Dermis microvascular lymphatic vessel endothelial cell (primary cell): ENCODE measurements at regions not wholly inside any gene's neighbourhood (a gene's known extent, or its start where the extent isn't known, plus 50 kb on each side); places are given as distances from the start of the nearest gene placed in this dataset.

Experiments
- DNase-seq, 2 donors: peaks; one replicate each; pipeline versions ENCODE4 v3.0.0 to v3.0.0-alpha.2; 2010; ENCODE audit warnings: low read depth in 2 of 2

DNA sequence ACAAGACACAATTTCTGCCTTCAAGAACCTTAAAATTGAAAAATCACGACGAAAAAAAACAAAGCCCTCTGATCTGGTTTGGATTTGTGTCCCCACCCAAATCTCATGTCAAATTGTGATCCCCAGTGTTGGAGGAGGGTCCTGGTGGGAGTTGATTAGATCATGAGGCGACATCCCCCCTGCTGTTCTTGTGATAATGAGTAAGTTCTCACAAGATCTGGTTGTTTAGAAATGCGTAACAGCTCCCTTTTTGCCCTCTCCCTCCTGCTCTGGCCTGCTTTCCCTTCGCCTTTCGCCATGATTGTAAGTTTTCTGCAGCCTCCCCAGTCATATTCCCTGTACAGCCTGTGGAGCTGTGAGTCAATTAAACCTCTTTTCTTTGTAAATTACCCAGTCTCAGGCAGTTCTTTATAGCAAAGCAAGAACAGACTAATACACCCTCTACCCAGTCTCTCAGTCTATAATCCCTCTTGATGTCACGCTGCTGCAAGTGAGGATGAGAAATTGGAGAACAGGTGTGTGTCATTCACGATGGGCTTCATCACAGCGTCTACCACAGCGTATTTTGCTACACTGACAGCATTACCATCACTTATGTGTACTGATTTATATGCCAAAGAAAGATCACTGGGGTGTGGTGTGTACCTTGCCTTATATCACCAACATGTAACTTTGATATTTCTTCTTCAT is 330.7 kb downstream of the MTX2 start:
- no peak for DNase-seq

DNA sequence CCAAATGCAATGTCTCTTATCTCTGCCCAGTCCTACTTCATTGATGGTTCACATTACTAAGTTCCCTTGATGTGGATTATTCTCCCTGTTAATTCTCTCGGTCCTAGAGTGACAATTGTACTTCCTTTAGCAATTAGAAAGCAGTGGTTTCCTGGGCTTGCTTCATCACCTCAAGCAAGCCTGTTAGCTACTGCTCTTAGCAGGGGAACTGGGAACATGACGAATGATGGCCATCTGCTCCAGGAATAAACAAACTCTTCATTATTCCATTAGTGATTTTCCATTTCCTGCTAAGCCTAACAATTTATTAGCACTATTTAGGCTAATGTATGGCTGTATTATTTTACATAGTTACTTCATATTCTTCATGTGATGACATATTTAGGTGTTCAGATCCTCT is 331.8 kb downstream of the MTX2 start:
- no peak for DNase-seq

DNA sequence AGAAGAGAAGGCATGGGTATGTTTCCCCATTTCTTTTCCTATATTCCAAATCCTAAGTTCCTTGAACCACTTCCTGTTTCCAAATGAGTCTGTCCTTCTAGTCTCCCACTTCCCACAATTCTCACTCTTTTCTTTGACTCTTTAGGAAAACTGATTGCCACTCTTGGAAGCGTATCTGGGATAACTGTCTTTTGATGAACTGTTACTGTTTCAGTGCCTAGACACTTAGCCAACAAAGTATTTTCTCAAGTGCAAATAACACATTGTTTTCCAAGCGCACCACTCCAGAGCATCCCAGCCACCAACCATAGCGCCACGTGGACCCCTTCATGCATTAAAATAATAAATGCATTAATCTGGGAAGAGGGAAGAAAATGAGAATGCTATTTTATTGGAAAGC is 342.8 kb downstream of the MTX2 start:
- DNase-seq = no peak

DNA sequence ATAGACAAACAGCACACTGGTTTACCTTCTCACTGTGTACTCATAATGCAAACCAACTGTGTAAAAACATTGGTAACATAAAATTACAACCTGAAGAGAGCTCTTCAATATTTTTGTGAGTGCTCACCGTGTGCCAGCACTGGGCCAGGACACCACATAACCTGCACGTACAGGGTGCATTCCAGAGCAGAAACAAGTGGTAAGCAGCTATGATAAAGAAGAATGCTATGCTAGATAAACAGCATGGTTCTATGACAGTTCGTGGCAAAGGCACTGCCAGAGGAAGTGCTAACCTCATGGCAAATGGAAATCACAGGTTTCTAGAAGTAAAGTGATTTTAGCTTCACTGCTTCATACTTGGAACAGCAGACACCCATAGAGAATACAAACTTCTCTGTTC is 343.5 kb downstream of the MTX2 start:
- peak in 1 of 2 donors; percentile 46 for DNase-seq

DNA sequence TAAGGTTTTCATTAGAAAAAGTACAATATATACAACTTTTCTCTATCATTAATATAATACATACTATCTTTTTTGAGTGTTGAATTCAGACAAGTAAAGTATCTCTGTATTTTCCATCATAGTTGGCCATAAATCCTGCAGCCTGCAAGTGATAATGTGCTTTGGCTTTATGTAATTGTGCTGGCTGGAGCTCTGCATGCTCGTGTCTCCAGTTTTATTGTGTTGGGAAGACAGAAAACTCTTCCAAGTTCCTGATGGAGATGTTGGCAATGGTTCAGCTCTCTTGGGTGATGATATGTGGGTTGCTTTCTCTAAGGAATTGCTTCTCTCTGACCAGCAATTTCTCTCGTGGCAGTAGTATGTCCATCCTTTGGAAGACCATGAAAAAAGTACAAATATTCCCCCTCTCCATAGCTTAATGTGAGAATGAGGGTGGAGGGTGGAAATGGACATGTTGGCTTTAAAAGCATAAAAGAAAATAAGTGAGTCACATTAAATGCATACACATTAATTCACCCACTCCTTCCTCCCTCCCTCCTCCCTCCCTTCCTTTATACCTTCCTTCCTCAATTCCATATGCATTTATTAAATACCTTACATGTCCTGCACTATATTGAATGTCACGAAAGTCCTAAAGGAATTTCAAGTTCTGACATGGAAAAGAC is 344.2 kb downstream of the MTX2 start:
- DNase-seq = peak in 1 of 2 donors; percentile 52

DNA sequence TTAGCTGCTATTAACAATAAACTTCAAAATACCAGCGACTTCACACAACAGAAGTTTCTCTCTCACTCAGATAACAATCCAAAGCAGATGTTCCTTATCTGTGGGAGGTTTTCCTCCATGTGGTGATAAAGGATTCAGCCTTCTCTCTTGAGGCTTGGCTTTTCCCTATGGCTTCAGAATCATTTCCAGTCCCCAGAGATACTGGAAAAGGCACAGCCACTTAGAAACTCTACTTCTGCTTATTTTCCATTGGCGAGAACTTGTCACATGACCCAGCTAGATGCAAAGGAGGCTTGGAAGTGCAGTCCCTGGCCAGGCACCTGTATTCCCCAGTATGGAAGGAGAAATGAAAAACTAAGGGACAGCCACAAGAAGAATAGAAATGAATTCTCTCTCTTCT is 344.8 kb downstream of the MTX2 start:
- peak in 1 of 2 donors; percentile 29 for DNase-seq

DNA sequence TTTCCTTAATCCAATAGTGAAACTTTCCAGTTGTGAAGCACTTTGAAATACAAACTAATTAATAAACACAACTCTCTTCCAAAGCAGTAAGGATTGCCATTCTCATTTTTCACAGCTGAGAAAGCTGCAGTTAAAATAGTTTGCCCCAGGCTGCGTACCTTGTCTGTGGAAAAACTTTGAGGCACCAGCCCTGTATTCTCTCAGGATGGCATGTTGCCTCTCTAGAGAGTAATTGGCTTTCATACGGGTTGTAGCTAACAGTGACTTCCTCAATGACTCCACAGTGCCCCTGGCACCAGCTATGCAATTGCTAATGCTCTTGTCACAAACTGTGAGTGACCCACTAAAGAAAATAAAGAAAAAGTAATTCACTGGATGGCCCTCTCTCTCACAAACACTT is 345.7 kb downstream of the MTX2 start:
- DNase-seq = no peak

DNA sequence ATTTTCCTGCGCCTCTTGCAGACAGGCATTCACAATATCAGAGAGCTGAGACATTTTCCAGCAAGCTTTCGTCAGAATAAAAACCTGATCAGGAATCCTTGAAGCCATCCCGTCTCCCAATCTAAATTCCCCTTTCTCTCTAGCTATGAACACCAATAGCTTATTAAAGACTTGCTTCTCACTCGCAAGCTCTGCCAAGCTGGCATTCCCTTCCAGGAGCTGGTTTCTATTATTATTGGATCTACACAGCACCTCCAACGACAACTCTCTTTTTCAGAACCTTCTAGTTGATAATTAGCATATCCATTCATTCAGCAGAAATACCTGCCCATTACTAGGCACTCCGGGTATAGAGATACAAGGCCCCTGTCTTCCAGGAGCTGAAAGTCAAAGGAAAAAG is 350.3 kb downstream of the MTX2 start:
- DNase-seq = no peak

DNA sequence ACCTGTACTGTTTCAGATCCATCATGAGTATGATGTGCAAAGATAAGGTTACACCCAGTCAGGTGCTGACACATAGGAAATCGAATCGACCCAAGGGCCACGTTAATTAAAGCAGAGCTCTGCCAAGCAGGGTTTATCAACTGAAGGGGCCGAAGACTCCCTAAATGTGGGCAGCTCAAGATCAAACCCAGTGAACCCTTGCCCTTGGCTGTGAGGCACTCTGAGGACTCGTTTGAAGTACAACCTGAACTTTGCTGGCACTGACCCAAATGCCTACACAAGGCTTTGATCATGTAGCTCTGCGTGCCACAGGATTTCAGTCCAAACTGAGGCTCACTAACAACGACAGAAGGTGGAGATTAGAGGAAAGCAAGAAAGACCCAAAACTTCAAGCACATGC is 352.1 kb downstream of the MTX2 start:
- DNase-seq = no peak

DNA sequence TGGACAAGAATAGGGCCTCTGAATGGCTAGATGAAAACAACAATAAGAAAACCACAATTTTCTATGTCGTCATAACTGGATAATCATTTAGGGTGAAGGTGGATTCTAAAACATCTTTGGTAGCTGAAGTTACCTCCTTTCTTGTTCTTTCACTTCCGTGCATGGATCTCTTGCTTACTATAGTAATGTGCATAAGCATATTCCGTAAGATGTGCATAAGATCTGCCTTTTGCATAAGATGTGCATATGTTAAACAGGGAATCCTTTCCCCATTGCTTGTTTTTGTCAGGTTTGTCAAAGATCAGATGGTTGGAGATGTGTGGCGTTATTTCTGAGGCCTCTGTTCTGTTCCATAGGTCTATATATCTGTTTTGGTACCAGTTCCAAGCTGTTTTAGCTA is 353.6 kb downstream of the MTX2 start:
- no peak for DNase-seq

DNA sequence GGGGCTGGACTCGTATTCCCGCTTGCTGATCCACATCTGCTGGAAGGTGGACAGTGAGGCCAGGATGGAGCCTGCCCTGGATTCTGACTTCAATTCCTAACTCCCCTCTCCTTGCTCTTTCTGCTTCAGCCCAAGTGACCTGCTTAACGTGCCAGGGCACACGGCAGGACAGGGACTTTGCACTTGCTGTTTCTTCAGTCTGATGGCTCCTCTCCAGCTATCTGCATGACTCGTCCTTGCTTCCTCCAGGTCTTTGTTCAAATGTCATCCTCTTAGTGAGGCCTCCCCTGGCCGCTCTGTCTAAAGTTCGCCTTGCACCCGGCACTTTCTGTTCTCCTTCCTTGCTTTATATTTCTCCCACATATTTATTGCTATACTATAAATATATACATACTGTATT is 357.6 kb downstream of the MTX2 start:
- DNase-seq = no peak

DNA sequence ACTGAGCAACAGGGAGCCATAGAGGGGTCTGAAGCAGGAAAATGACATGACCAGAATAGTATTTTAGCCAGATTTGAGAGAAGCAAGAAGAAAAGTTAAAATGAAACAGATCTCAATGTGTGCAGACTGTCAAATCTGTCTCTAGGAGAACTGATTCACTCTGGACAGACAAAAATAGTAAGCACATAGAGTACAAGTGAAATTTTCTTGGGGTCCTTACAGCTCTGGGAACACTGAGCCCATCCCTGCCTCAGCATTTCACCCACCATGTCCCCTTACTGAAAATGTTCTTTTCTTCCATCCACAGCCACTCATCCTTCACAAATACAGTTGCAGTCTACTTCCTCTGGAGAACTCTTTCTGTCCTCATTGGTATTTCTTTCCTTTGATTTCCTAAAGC is 359.2 kb downstream of the MTX2 start:
- no peak for DNase-seq

DNA sequence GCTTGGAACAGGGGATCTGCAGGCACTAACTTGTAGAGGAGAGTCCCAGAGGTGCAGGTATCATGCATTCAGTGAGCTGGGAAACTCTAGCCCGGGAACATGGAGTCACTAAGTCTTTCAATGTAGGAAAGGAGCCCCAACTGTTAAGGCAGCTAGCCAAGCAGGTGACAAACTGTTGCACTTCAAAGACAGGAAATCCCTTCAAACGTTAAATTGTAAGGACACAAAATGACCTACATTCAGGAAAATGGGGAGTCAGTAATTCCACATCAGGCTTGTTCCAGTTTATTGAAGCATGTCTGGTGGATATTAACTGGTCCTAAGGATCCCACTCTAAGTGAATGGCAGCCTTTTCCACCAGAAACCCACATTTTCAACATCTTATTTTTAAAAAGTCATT is 364.5 kb downstream of the MTX2 start:
- no peak for DNase-seq

DNA sequence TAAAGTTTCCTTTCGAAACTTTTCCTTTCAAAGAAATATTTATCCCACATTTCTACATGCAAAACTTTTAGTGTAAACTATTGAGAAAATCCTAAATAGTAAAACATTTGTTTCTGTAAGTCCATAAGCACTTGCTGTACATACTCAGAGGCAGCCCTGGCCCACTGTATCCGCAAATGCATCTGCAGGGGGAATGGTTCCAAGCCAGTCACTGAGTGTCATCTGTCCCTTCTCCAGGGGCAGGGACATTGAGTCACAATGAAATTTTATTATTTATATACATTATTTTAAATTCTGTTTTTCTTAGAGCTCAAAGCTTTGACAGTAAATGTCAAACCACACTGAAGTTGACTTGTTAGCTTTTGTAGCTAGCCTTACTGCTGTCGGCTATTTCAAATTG is 367.2 kb downstream of the MTX2 start:
- DNase-seq = peak in 1 of 2 donors; percentile 51

DNA sequence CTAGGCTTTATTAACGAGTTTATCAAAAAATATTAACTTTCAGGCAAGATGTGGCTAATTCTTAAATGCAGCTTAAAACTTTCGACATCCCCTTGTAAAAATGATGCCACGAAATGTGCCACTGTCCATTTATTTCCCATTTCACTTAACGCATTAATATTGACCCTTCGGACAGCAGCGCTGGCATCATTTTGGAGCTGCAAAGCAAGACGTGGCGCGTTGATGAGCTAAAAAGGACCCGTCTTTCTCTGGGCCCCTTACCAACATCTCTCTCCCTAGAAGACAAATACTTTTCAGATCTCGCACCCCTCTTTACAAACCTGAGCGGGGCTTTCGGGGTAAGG is 367.9 kb downstream of the MTX2 start:
- DNase-seq = no peak

DNA sequence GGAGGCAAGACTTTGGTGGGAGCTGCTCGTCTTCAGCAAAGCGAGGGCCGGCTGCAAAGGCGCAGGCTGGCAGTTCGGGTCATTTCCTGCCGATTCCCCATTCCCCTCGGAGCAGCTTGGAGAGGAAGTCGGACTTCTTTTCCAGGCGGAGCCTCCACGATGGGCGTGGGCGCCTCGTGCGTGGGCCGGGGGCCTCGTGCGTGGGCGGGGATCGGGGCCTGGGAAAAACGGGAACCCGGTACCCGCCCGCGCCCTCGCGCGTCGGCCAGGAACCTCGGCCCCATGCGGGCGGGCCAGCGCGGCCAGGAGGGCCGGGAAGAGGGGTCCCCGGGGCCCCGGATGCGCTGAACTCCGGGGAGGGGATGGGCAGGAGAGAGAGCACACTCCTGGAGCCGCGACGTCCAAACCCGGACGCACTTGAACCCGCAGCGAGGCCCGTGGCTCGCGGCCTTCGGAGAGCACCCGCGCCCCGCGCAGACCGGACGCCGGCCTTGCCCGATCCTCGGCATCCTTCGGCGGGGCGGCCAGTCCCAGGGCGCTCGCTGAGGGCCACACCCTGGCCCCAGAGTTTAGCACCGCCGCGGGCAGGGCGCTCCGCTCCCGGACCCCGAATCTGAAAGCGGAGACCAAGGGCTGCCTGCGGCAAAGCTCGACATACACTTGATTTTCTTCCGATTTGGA is 368.4 kb downstream of the MTX2 start:
- peak in 1 of 2 donors; percentile 82 for DNase-seq

DNA sequence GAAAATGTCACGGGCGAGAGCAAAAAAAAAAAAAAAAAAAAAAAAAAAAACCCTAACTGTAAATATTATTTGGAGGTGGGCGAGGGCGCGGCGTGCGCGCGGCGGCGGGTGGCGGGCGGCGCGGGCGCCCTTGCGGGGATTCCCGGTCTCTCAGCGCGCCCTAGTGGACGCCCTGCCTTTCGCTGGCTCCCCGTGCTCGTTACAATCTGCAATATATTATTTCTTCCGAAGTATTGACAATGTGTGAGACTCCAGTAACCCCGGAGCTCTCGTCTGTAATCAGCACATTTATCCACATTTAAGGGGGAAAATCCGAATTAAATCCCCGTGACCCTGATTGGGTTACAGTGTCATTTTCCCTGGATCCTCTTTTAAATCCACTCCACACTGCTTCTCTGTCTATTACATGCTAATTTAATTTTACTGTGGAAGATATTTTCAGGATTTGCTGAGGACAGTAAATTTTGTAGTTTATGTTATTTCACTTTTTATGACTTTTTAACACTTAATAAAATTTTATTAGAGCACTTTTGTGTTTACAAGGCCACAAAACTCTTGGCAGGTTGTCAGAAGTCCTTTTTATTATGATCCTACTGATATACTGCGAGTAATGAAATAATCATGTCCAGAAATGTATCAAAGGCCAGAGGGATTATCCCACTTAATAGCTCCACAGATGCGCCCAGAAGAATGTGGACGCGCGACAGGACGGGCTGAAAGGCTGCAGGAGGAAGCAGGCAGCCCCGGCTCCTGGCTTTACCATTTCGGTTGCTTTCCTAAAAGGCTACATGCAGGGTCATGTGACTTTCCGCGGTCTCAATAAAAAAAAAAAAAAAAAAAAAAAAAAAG is 369.1 kb downstream of the MTX2 start:
- DNase-seq = peak; percentile 59 to 82

DNA sequence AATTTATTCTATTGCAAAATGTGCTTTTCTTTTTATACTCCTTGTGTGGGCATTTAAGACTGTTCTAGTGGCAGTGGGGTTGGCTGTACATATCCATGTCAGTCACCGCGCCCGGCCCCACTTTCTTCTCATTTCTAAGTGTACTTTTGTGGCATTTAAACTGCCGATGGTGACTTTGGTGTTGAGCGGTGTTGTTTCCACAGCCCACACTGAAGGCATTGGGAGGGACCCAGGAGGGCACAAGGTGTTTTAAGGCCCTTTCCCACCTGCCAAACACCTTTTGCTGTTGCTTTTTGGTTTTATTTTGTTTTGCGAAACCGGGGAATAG is 369.7 kb downstream of the MTX2 start:
- no peak for DNase-seq

DNA sequence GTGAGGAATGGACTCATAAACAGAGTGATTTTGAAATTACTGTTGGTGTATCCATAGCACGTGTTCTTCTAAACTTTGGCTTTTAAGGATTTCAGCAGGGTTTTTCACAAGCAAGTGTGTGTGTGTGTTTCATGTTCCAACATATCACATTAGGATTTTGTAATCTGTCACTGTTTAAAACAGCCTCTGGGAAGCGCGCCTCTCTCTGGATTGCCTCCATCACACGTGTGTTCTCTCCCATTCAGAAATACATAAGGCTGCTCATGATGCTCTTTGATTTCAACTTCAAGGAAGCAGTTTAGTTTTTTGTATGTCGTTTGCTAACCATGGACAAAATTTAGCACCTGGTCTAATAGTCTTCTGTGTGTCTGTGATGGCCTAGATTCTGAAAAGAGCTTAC is 370.4 kb downstream of the MTX2 start:
- peak in 1 of 2 donors; percentile 31 for DNase-seq

DNA sequence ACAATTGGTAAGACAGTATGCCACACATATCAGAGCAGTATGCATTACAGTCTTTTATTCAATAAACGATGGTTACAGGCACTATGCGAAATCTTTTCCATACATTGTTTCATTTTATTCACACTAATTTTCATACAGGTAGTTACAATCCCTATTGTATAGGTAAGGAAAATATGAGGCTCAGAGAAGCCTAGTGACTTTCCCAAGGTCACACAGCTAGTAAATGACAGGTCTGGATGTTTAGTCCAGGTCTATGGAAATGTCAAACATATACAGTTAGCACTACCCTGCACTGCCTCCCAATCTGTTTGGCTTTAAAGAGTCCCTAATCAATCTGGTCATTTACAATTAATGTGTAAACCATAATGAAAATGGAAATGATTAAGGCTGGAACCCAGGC is 372.2 kb downstream of the MTX2 start:
- no peak for DNase-seq

DNA sequence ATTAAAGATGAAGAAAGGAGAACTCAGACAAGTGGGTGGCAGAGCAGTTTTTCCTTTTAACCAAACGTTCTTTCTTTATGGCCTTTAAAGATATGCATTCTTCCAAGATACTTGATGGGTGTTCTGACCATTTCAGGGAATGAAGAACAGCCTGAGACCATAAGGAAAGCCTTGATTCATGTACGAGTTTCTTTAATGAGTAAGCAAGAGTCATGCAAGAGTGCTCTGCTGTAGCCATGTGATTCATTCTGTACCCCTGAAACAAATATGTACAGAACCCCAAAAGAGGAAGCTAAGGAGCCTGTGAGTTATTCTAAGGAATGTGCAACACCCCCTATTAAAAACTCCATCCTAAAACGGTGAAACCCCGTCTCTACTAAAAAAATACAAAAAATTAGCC is 372.8 kb downstream of the MTX2 start:
- no peak for DNase-seq

DNA sequence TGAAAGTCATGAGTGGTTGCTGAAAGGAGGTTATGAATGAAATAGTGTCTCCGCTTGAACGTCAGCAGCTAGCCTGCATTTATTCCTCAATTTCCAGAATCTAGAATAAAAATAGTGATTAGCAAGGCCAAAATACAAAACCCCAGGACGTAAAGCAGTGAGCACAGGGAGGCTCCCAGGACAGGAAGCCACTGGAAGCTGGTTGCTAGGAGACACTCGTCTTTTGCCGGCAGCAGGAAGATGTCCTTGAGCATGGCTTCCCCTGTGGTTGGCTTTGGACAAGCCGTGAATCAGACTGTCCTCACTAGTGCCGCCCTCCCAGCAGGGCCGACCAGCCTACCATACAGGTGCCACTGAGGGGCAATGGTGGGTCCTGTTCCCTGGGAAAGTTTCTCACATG is 374.4 kb downstream of the MTX2 start:
- peak; percentile 88 to 89 for DNase-seq
